ENCODE measurements at regions not wholly inside any gene's neighbourhood (a gene's known extent, or its start where the extent isn't known, plus 50 kb on each side); places are given as distances from the start of the nearest gene placed in this dataset.

GRCh38 chr14:28121512-28122297, 644.9 kb upstream of the FOXG1 start:
- DNase-seq (ENCODE audit: low spot score), result no peak
- in situ Hi-C loops (cut with MboI; ENCODE audit: low pct_unique_long_range_greater_than_20kb, low sequenced_read_pairs, unreplicated experiment), result no loop called here
- no peak for TF ChIP-seq CTCF (IDR thresholded peaks at IDR 0.05; ENCODE audit: extremely low read depth, insufficient read depth, missing control alignments)

GRCh38 chr14:28130610-28131284, 635.8 kb upstream of the FOXG1 start:
- in situ Hi-C loops (cut with MboI; ENCODE audit: low pct_unique_long_range_greater_than_20kb, low sequenced_read_pairs, unreplicated experiment), result no loop called here
- DNase-seq (ENCODE audit: low spot score), result no peak
- no peak for TF ChIP-seq CTCF (IDR thresholded peaks at IDR 0.05; ENCODE audit: extremely low read depth, insufficient read depth, missing control alignments)

GRCh38 chr14:28138341-28138740, 628.2 kb upstream of the FOXG1 start:
- in situ Hi-C loops (cut with MboI; ENCODE audit: low pct_unique_long_range_greater_than_20kb, low sequenced_read_pairs, unreplicated experiment), result no loop called here
- no peak for TF ChIP-seq CTCF (IDR thresholded peaks at IDR 0.05; ENCODE audit: extremely low read depth, insufficient read depth, missing control alignments)
- no peak for DNase-seq (ENCODE audit: low spot score)

GRCh38 chr14:28141662-28142061, 624.9 kb upstream of the FOXG1 start:
- DNase-seq (ENCODE audit: low spot score), result no peak

GRCh38 chr14:28142400-28143015, 624.1 kb upstream of the FOXG1 start:
- no peak for DNase-seq (ENCODE audit: low spot score)

More at GRCh38 chr14:28141662-28142061, 624.9 kb upstream of the FOXG1 start:
- TF ChIP-seq CTCF (IDR thresholded peaks at IDR 0.05; ENCODE audit: extremely low read depth, insufficient read depth, missing control alignments), result no peak
- in situ Hi-C loops (cut with MboI; ENCODE audit: low pct_unique_long_range_greater_than_20kb, low sequenced_read_pairs, unreplicated experiment), result no loop called here

More at GRCh38 chr14:28142400-28143015, 624.1 kb upstream of the FOXG1 start:
- no peak for TF ChIP-seq CTCF (IDR thresholded peaks at IDR 0.05; ENCODE audit: extremely low read depth, insufficient read depth, missing control alignments)
- in situ Hi-C loops (cut with MboI; ENCODE audit: low pct_unique_long_range_greater_than_20kb, low sequenced_read_pairs, unreplicated experiment), result no loop called here
